ENCODE measurements at regions not wholly inside any gene's neighbourhood (a gene's known extent, or its start where the extent isn't known, plus 50 kb on each side); places are given as distances from the start of the nearest gene placed in this dataset.

GRCh38 chr17:69779378-69780214 is 295.4 kb upstream of the KCNJ16 start:
- DNase-seq, result no peak

GRCh38 chr17:69783865-69784264 is 291.2 kb upstream of the KCNJ16 start:
- DNase-seq, result no peak

GRCh38 chr17:69788957-69789356 is 286.1 kb upstream of the KCNJ16 start:
- DNase-seq, result no peak

GRCh38 chr17:69796078-69796477 is 278.9 kb upstream of the KCNJ16 start:
- DNase-seq, result no peak

GRCh38 chr17:69800870-69801269 is 274.2 kb upstream of the KCNJ16 start:
- no peak for DNase-seq

GRCh38 chr17:69801368-69801767 is 273.7 kb upstream of the KCNJ16 start:
- no peak for DNase-seq

- DNase-seq, result no peak
These were observed 272.8 kb upstream of the KCNJ16 start for GRCh38 chr17:69802045-69802740.

GRCh38 chr17:69809331-69809730 is 265.7 kb upstream of the KCNJ16 start:
- DNase-seq, result no peak

GRCh38 chr17:69810326-69810965 is 264.6 kb upstream of the KCNJ16 start:
- DNase-seq, result no peak

- no peak for DNase-seq
These were observed 262.7 kb upstream of the KCNJ16 start for GRCh38 chr17:69812240-69812837.

GRCh38 chr17:69814031-69814430 is 261.0 kb upstream of the KCNJ16 start:
- no peak for DNase-seq

- no peak for DNase-seq
These were observed 259.6 kb upstream of the KCNJ16 start for GRCh38 chr17:69815406-69815805.

- no peak for DNase-seq
These were observed 256.6 kb upstream of the KCNJ16 start for GRCh38 chr17:69818467-69818866.

- no peak for DNase-seq
These were observed 255.5 kb upstream of the KCNJ16 start for GRCh38 chr17:69819316-69820087.

GRCh38 chr17:69820876-69821473 is 254.1 kb upstream of the KCNJ16 start:
- no peak for DNase-seq

- DNase-seq, result no peak
These were observed 252.6 kb upstream of the KCNJ16 start for GRCh38 chr17:69822314-69822875.

- no peak for DNase-seq
These were observed 246.9 kb upstream of the KCNJ16 start for GRCh38 chr17:69828087-69828486.

- DNase-seq, result no peak
These were observed 240.5 kb upstream of the KCNJ16 start for GRCh38 chr17:69834494-69834893.

- no peak for DNase-seq
These were observed 223.3 kb upstream of the KCNJ16 start for GRCh38 chr17:69851736-69852135.

GRCh38 chr17:69853541-69854224 is 221.3 kb upstream of the KCNJ16 start:
- no peak for DNase-seq

GRCh38 chr17:69854225-69854780 is 220.7 kb upstream of the KCNJ16 start:
- no peak for DNase-seq

All from activated CD4-positive, alpha-beta T cell treated with anti-CD3 and anti-CD28 coated beads, Interleukin-2, Interleukin-6, amounts not matched to agents 100 ng/mL and 50 ng/mL, durations not matched to agents 16 hours and 8 hours (primary cell).